CMK (cell line): ENCODE measurements at regions not wholly inside any gene's neighbourhood (a gene's known extent, or its start where the extent isn't known, plus 50 kb on each side); places are given as distances from the start of the nearest gene placed in this dataset.
"Not testable (repeated sequence)": the region's sequence is repeated elsewhere in the genome, so short reads cannot be mapped to it uniquely, and the experiment has no call there.

Experiments
- DNase-seq: peaks from one replicate; pipeline ENCODE4 v3.0.0-alpha.2; 2010; ENCODE audit warnings: low read depth

DNA sequence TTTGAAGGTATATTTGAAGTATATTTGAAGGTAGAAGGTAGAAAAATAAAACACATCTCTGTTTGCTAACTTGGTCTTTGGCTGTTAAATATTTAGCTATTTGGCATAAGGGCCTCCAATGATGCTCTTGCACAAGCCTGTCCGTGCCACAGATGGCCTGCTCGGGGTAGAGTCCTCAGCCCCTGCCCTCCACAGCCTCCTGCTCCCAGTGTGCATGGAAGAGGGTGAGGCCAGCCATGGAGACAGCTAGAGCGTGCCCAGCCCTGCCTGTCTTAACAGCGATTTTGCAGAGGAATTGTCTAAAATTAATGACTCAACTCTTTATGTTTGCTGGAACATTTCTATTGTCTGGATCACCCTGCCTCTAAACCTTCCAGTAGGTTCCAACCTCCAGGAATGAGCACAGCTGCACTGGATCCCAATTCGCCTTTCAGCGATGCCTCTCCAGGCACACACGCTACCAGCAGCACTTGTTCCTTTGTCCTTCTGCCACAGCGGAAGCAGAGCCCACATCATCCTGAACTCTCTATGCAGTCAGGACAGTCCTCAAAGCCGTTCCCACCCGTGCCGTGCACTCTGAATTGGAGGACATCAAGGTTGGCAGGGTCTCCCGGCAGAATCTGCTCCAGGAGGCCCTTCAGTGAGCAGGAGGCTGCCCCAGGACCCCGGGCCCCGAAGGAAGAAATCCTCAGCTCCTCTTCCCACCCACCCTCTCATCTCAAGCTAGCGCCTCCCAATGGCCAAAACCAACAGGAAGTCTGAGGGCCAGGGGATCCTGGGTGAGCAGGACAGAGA lies 254.0 kb upstream of the IRX1 start:
- no peak for DNase-seq

GRCh38 chr5:3340471-3340870 lies 255.2 kb upstream of the IRX1 start:
- no peak for DNase-seq

GRCh38 chr5:3339798-3340115 lies 255.9 kb upstream of the IRX1 start:
- no peak for DNase-seq

DNA sequence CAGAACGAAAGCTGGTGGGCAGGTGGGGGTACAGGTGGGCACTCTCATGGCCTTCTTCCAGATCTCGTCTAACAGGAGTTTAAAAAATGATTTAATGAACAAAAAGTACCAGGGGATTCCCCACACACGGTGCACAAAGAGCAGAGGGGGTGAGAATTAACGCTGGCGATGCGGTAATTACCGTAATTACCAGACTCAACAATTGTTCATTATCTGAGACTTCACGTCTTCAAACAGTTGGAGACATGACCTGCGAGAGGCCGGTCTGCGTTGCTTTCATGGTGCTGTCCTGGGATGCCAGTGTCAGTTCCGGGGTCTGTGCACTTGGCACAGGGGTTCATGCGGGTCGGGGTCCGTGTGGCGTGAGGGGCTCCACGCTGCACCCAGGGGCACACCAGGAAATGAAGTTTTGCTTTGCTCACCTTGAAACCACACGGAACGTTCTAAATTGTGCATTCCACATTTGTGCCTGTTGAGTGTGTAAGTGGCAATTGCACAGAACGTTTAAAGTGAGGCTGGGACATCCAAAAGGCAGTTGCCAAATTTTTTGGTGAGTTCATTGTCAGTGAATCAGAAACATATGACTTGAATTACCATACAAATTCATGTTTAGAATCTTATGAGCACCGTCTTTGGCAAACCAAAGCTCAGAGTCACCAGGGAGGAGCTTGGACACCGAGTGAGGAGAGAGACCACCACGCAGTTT lies 256.4 kb upstream of the IRX1 start:
- DNase-seq = no peak

GRCh38 chr5:3337812-3338541 lies 257.7 kb upstream of the IRX1 start:
- DNase-seq = no peak

DNA sequence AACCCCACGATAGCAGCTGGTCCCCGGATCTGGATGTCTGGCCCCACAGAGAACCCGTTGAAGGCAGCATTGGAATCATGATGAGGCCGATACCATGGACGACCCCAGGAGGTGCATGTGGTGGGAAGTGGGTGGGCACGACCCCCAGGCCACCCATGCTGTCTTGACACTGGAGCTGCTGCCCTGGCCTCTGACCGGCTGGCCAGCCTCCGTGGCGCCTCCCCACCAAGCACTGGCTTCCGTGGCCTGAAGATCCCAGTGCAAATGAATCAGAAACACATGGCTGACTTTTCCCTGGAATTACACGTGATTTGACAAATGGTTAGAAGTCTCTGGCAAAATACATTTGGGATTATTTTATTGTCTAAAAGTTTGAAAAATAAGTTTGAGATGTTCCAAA lies 259.0 kb upstream of the IRX1 start:
- DNase-seq = no peak

- no peak for DNase-seq
Measured at GRCh38 chr5:3335301-3335700, 260.3 kb upstream of the IRX1 start.

GRCh38 chr5:3333836-3334235 lies 261.8 kb upstream of the IRX1 start:
- no peak for DNase-seq

DNA sequence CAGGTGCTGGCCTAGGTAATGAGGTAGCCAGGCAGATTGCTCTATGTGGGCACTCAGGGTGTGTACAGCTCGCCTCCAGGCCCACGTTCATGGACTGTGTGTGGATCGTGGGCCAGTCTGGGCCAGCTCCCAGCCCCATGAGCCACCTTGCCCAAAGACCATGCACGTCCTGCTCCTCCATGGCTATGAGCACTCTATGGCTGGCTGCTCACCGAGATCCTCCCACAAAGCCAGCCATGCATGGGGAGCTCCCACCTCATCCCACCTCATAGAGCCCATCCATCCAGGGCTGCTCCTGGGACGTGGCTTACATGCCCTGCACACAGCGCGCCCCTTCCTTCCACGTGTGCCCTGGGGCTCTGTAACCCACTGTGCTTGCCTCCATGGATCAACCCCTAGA lies 262.5 kb upstream of the IRX1 start:
- DNase-seq = no peak

DNA sequence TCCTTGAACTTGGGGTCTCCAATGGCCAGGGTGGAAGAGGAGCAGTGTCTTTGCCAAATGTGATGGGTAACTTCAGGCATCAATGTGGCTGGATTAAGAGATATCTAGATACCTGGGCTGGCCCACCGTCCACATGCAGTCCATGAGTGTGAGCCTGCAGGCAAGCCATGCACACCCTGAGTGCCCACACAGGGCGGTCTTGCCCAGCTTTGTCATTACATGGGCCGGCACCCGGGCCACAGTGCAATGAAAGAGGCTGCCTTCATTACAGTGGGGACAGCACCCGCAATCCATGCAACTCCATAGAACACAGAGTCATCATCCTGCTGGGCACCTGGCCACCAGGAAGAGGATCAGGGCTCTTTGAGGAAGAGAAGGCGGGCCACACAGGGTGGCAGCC lies 263.8 kb upstream of the IRX1 start:
- no peak for DNase-seq

- no peak for DNase-seq
Measured at GRCh38 chr5:3330442-3330841, 265.2 kb upstream of the IRX1 start.

DNA sequence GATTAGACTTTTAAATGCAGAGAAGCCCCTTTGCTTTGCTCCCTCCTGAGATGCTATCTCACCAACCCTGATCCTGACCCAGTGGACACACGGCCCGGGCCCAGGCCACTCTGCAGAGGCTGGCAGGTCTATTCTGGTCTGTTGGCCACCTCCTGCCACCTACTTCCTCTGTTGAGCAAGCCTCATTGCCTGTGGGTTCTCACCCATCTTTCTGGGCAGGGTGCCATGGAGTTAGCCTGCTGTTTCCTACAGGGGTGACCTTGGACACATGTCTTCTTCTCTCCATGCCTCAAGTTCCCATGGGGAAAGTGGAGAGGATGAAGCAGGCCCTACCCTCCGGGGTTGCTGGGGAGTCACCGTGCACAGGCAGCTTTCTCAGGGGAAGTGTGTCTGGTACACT lies 266.2 kb upstream of the IRX1 start:
- no peak for DNase-seq

DNA sequence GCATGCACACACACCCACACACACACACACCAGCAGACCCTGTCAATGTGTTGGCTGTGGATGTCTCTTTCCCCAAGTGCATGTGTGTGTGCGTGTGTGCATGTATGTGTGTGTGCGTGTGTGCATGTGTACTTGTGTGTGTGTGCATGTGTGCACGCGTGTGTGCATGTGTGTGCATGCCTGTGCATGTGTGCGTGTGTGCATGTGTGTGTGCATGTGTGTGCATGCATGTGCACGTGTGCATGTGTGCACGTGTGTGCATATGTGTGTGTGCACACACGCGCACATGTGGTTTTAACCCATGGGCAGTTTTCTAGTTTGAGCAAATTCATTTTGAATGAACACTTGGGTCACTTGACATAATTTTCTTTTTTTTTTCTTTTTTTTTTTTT lies 268.8 kb upstream of the IRX1 start:
- DNase-seq = no peak

DNA sequence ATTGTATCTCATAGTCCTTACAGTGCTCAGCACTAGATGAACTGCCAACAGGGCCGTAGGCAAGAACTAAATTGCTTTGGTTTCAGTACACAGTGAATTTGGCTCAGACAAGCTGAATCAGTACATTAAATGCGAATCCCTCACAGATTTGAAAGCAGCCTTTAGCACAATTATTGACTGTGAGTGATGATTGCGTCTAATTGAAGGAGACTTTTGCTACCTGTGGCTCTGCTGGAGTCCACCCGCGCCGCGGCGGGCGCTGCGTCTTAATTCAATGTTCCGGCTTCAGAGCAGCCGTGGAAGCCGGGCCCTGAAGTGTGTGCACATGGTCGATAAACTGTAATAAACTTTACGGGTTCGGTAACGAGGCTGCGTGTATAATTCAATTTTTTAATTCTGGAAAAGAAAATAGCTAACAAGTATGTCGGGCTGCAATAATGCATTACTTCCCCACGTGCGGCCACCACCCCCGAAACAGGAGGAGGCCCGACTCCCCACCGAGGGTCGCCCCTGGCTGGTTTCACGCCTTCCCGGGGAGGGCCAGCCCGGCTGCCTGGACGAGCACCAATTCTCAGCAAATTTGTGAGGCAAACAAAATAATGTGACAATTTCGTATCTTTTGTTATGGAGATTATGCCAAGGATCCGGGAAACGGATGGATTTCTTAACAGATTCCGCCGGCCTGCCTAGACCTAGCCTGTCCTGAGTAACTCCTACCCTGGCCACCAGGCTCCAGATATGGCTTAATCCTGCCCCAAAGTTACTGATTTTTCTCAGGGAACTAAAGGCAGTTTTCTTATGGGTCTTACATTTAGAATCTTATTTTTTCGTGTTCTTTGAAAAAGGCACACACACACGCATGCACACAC lies 269.4 kb upstream of the IRX1 start:
- DNase-seq = no peak

- DNase-seq = no peak
Measured at GRCh38 chr5:3325201-3325971, 270.2 kb upstream of the IRX1 start.

- no peak for DNase-seq
Measured at GRCh38 chr5:3324421-3325101, 271.1 kb upstream of the IRX1 start.

DNA sequence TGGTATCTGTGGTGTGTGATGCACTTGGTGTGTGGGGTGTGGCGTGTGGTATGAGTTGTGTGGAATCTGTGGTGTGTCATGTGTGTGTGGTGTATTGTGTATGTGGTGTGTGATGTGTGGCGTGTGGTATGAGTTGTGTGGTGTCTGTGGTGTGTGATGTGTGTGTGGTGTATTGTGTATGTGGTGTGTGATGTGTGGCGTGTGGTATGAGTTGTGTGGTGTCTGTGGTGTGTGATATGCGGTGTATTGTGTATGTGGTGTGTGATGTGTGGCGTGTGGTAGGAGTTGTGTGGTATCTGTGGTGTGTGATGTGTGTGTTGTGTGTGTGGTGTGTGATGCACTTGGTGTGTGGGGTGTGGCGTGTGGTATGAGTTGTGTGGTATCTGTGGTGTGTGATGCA lies 271.7 kb upstream of the IRX1 start:
- DNase-seq = not testable (repeated sequence)

DNA sequence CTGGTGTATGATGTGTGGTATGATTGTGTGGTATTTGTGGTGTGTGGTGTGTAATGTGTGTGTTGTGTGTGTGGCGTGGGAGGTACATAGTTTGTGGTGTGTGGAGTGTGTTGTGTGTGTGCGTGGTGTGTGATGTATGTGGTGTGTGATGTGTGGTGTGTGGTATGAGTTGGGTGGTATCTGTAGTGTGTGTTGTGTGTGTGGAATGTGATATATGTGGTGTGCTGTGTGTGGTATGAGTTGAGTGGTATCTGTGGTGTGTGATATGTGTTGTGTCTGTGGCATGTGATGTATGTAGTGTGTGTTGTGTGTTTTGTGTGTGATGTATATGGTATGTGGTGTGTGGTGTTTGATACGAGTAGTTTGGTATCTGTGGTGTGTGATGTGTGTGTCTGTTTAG lies 272.5 kb upstream of the IRX1 start:
- no peak for DNase-seq

DNA sequence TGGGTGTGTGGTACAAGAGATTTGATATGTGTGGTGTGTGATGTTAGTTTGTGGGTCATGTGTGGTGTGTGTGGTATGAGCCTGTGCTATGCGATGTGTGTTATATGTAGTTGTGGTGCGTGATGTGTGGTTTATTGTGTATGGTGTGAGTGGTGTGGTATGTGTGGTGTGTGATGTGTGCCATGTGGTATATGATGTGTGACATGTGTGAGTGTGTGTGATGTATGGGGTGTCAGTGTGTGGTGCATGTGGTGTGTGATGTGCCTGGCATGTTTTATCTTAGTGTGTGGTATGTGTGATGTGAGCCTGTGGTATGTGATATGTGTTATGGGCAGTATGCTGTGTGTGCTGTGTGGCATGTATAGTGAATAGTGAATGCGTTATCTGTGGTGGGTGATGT lies 273.0 kb upstream of the IRX1 start:
- no peak for DNase-seq

GRCh38 chr5:3321923-3322322 lies 273.7 kb upstream of the IRX1 start:
- no peak for DNase-seq
